Uterus (tissue), 3 donors: ENCODE measurements at regions not wholly inside any gene's neighbourhood (a gene's known extent, or its start where the extent isn't known, plus 50 kb on each side); places are given as distances from the start of the nearest gene placed in this dataset.

ENCODE experiments used
- DNase-seq, 2 donors: peaks; one replicate each; pipeline ENCODE4 v3.0.0-alpha.2; 2019 to 2020
- H3K27ac ChIP-seq, 2 donors: fragments of 200-600 bp; sonication (generic); 1 replicate in 1 of 2; 2 replicates in 1 of 2; pipeline ENCODE4 v1.5.1; 2016 to 2018
- H3K27me3 ChIP-seq, 2 donors: fragments of 200-600 bp; sonication (generic); one replicate each; pipeline ENCODE4 v1.5.1; 2018 to 2019; ENCODE audit warnings: control low read depth in 1 of 2
- H3K36me3 ChIP-seq, 2 donors: fragments of 200-600 bp; sonication (generic); one replicate each; pipeline ENCODE4 v1.5.1; 2019; ENCODE audit warnings: control low read depth in 1 of 2
- H3K4me1 ChIP-seq, 2 donors: fragments of 200-600 bp; sonication (generic); one replicate each; pipeline ENCODE4 v1.5.1; 2018 to 2019; ENCODE audit warnings: control low read depth in 1 of 2
- H3K4me3 ChIP-seq, 2 donors: fragments of 200-600 bp; sonication (generic); 1 replicate in 1 of 2; 2 replicates in 1 of 2; pipeline ENCODE4 v1.5.1; 2018 to 2019; ENCODE audit warnings: mild to moderate bottlenecking in 1 of 2
- H3K9me3 ChIP-seq, 2 donors: fragments of 200-600 bp; sonication (generic); one replicate each; pipeline ENCODE4 v1.5.1; 2019; ENCODE audit warnings: control low read depth in 1 of 2
- POLR2A ChIP-seq, 2 donors: fragments of 450-650 bp; IDR thresholded peaks; one replicate each; pipeline ENCODE4 v1.6.1; 2016; ENCODE audit warnings: antibody characterized with exemption in 2 of 2, mild to moderate bottlenecking in 1 of 2, moderate library complexity in 1 of 2
- intact Hi-C: fragments of 100-400 bp; cut with DNase I; formaldehyde crosslinking; loops from one replicate; pipeline ENCODE4 v1.15.1; 2023; ENCODE audit warnings: low total_unique reads
- TF ChIP-seq, protein P1 (sequence below), 4 experiments: fragments of 200-600 bp in 2 of 4; fragments of 450-650 bp in 2 of 4; sonication (generic) in 2 of 4; IDR thresholded peaks; one replicate each; pipeline ENCODE4 v1.5.1; 2016 to 2019; ENCODE audit warnings: antibody characterized with exemption in 4 of 4, mild to moderate bottlenecking in 2 of 4, moderate library complexity in 1 of 4
- donor health status: DM: yes; HTN: yes; CAD: no.

DNA sequence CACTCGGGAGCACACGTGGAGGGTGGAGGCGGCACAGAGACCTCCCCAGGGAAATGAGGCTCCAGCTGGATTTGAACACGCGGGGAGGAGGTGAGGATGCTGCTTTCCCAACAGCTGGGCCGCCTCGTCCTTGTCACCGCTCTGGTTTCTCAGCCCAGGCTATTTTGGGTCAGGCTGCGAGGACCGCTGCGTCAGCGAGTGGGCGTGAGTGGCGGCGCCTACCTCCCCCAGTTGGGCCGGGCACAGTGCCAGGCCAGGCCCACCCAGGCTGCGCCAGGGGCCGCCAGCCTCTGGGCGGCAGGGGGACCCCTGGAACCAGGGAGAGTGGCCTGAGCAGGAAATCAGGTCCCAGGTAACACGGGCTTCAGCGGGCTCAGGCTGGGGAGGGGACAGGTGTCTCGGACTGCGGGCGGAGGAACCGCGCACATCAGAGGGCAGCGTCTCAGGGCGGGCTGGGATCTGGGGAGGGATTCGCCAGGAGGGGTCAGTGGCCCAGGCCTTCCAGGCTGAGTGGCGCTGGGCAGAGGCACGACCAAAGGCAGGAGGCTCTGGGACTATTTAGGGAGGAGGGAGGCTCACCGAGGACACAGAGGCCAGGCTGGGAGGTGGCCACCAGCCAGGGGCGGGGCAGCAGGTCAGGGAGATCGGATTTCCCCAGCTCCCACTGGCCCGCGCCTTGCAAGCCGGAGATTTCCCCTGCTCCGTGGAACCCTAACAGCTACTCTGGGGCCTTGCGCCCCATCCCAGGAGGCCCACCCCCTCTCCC lies 125.2 kb upstream of the RET start:
- peaks cover 0 to 2% of the 10 kb centered on the region in 2 donors for H3K9me3 ChIP-seq
- peaks cover 0 to 9% of the 10 kb centered on the region in 2 donors for H3K27me3 ChIP-seq
- H3K36me3 ChIP-seq = no peaks in the 10 kb centered on the region
- no peak overlapping the region for H3K27ac ChIP-seq
- intact Hi-C loops = no loop called here
- TF ChIP-seq POLR2A (IDR thresholded peaks at IDR 0.05) = no peak
- TF ChIP-seq, protein P1, sequence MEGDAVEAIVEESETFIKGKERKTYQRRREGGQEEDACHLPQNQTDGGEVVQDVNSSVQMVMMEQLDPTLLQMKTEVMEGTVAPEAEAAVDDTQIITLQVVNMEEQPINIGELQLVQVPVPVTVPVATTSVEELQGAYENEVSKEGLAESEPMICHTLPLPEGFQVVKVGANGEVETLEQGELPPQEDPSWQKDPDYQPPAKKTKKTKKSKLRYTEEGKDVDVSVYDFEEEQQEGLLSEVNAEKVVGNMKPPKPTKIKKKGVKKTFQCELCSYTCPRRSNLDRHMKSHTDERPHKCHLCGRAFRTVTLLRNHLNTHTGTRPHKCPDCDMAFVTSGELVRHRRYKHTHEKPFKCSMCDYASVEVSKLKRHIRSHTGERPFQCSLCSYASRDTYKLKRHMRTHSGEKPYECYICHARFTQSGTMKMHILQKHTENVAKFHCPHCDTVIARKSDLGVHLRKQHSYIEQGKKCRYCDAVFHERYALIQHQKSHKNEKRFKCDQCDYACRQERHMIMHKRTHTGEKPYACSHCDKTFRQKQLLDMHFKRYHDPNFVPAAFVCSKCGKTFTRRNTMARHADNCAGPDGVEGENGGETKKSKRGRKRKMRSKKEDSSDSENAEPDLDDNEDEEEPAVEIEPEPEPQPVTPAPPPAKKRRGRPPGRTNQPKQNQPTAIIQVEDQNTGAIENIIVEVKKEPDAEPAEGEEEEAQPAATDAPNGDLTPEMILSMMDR (IDR thresholded peaks at IDR 0.05) = no peak
- H3K4me3 ChIP-seq = no peak overlapping the region
- no peak for DNase-seq
- peaks cover 0 to 4% of the 10 kb centered on the region in 2 donors for H3K4me1 ChIP-seq

DNA sequence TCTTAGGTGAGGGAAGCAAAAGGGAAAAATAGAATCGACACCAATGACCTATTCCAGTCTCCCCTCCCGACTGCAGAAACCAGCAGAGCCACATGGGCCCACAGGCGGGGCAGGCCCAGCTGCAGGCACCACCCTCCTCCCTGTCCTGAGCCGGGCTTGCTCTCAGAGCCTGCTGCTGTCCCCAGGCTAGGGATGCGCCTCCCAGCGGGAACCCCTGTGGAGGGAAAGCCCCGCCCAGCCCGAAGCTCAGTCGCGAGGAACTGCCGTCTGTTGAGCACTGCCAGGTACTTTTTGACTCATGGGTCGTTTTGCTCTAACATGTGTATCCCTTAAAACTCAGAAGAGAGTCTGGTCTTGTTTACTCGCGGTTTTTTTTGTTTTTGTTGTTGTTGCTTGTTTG lies 124.5 kb upstream of the RET start:
- Histone ChIP-seq H3K4me1 (peaks cover 0 to 4% of the 10 kb centered on the region in 2 donors), H3K27me3 (peaks cover 0 to 9% of the 10 kb centered on the region in 2 donors), H3K27ac (no peak overlapping the region), H3K36me3 (no peaks in the 10 kb centered on the region), H3K9me3 (peaks cover 0 to 2% of the 10 kb centered on the region in 2 donors), H3K4me3 (no peak overlapping the region)
- DNase-seq = peak in 1 of 2 donors; percentile 19
- TF ChIP-seq, protein P1 (IDR thresholded peaks at IDR 0.05) = no peak
- TF ChIP-seq POLR2A (IDR thresholded peaks at IDR 0.05) = no peak
- intact Hi-C loops = no loop called here

DNA sequence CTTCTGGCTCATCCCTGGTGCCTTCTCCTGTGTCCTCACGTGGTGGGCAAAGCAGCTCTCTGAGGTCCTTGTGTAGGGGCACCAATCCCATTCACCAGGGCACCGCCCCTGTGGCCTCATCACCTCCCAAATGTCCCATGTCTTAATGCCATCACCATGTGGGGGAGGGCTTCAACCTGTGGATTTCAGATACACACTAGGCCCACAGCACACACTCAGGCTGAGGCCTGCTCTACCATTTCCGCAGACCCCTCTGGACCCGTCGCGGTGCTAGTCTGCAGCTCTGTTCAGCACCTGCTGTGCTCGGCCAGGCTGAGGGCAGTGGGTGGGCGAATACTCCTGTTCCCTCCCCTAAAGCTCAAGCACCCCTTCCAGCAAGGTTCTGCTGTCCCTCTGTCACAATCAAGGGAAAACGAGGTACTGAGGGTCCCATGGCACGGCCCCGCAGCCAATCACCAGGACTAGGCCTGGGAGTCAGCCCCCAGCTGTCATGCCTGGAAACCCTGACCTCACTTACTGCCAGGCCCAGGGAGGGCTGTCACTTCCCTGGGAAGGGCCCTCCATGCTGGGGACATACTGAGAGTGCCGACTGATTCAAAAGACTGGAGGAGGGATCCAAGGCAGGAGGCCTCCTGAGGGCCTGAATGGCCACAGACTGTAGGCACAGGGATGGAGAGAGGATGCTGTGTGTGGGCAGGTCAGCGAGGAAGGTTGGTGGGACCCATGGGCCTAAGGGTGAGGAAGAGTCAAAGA lies 123.8 kb upstream of the RET start:
- DNase-seq = peak in 1 of 2 donors; percentile 7
- Histone ChIP-seq H3K36me3 (no peaks in the 10 kb centered on the region), H3K27ac (no peak overlapping the region), H3K27me3 (peaks cover 0 to 9% of the 10 kb centered on the region in 2 donors), H3K4me1 (peaks cover 0 to 4% of the 10 kb centered on the region in 2 donors), H3K4me3 (no peak overlapping the region), H3K9me3 (no peaks in the 10 kb centered on the region)
- intact Hi-C loops = no loop called here
- TF ChIP-seq, protein P1 (IDR thresholded peaks at IDR 0.05) = no peak
- TF ChIP-seq POLR2A (IDR thresholded peaks at IDR 0.05) = no peak

DNA sequence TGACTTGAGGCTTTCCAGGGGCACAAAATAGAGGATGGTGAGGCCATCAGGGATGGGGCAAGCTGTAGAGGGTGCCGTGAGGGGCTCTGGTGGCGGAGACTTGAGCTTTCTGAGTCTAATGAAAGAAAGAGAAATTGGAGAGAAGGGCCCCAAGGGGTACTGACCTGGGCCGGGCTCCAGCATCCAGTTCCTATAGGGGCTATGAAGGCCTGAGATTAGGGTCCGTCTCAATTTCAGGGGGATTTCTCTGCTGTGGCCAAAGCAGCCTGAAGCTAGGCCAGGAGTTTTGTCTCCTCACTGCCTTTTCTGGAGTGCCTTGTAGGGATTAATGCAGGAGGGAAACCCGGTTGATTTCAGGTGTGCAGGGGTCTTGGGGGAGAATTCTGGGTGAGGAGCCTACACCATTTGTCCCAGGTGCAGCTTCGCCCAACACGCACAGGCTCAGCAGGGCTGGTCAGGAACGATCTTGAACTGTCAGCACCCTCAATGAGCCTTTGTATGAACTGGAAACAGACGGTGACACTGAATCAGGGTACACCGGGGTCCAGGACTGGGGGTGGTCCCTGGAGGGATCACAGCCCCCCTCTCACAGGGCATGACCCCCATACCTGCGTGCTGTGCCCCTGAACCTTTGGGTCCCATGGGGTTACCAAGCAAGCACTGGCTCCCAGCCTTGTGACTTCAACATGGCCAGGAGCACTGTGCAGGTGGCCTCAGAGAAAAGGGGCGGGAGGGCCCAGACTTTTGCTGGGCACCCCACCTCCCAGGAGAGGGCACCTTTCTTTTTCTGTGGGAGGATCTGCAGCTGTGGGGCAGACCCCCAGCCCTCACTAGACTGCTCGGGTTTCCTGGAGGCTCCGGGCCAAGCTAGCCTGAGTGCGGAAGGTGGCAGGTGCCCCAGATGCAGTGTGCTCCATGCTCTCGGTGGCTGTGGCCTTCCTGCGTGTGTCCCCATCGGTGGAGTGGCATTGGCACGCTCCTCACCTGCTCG lies 122.9 kb upstream of the RET start:
- intact Hi-C loops = no loop called here
- H3K4me1 ChIP-seq = peaks cover 0 to 4% of the 10 kb centered on the region in 2 donors
- TF ChIP-seq, protein P1 (IDR thresholded peaks at IDR 0.05) = no peak
- no peak for TF ChIP-seq POLR2A (IDR thresholded peaks at IDR 0.05)
- H3K36me3 ChIP-seq = no peaks in the 10 kb centered on the region
- no peaks in the 10 kb centered on the region for H3K9me3 ChIP-seq
- H3K27me3 ChIP-seq = peaks cover 0 to 3% of the 10 kb centered on the region in 2 donors
- DNase-seq = no peak
- H3K4me3 ChIP-seq = no peak overlapping the region
- no peak overlapping the region for H3K27ac ChIP-seq
